Fibroblast of skin of back (primary cell): ENCODE measurements at regions not wholly inside any gene's neighbourhood (a gene's known extent, or its start where the extent isn't known, plus 50 kb on each side); places are given as distances from the start of the nearest gene placed in this dataset.
"Not testable (repeated sequence)": the region's sequence is repeated elsewhere in the genome, so short reads cannot be mapped to it uniquely, and the experiment has no call there.

Experiments used
- DNase-seq: peaks from one replicate; pipeline ENCODE4 v3.0.0-alpha.2; 2013

DNA sequence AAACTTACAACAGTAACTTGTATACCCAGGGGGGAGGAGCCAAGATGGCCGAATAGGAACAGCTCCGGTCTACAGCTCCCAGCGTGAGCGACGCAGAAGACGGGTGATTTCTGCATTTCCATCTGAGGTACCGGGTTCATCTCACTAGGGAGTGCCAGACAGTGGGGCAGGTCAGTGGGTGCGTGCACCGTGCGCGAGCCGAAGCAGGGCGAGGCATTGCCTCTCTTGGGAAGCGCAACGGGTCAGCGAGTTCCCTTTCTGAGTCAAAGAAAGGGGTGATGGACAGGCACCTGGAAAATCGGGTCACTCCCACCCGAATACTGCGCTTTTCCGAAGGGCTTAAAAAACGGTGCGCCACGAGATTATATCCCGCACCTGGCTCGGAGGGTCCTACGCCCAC, 278.8 kb downstream of the FAM47B start:
- DNase-seq: not testable (repeated sequence)

DNA sequence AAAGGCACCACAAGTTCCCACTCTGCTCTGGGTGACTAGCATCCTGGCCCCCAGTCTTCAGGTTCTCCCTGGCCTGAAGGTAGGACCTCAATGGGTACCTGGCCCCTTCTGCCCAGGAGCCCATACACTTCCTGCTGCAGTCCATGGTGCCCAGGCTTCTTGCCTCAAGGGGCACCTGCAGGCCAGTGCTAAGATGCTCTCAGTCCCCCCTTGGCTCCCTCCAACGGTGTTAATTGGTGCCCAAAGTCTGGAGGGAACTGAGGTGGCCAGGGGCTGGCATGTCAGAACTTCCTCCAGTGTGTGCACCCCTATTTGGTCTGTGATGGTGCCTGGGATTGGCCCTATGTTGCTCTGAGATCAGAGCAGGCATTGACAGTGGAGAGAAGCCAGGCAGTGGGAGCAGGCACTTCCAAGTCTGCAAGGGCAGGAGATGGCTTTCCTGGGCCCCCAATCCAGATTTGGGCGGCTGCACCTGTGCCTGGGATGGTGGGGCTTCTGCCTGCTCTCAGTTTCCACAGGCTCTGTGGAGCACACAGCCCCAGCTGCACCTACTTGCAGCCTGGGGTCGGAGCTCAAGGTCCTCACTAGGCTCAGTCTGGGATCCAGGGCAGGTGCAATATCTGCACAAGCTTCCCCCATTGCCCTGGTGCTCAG, 301.6 kb downstream of the FAM47B start:
- no peak for DNase-seq

DNA sequence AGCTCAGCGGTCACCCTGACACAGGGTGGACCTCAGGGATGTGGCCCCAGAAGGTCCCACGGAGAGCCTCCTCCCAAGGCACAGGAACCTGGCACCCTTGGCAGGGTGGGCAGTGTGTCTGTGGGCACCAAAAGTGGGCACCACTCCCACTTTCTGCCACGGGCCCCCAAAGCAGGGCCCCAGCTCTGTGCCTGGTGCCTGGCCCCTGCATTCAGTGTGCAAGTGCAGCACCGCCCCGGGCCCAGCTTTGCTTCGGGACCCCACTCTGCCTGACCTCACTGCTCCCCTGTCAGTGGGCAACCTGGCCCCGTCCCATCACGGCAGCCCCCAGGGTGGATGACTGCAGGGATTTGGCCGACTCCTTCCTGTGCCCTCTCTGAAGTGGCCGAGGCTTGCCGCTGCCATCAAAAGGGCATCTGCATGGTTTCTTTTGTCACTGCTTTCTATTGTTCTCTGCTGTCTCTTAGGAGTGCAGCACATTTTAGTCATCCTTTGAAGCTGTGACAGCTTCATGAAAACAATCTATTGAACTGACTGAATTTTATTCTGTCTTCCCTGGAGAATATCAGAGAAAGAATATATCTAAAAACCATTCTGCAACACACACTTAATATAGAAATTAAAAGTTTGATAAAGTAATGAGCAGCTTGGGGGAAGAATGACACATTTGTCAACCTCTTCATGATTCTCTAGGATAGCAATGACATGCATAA, 302.4 kb downstream of the FAM47B start:
- DNase-seq: no peak

DNA sequence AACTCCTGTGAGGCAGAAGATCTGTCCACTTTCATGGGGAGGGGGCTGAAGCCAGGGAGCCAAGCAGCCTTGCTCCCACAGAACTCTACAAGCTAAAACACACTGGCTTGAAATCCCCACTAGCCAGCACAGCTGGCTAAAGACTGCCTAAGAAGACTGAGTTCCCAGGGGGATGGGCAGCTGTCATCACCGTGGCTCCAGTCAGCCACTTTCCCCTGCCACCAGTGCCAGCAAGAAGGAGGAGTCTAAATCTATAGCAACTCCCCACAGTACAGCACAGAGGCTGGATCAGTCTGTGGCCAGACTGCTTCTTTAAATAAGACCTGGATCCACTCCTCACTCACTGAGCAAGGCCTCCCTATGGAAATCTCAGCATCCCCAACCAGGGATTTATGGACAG, 308.6 kb downstream of the FAM47B start:
- no peak for DNase-seq

DNA sequence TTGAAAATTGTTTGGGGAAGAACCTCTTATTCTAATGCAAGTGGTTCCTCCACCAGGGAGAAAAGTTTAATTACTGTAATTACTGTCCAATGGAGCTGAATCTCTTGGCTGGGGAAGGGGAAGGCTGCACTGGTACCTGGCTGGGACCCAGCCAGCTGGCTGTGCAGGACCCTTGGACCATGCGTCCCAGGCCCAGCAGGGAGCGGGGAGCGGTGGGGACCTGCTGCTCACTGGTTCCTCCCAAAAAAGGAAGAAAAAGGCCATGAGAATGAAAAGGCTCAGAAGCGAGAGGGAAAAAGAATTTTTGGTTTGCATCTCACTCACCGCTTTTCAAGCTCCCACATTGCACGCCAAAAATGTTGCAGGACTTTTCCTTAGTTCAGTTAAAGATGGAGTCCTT, 333.5 kb downstream of the FAM47B start:
- no peak for DNase-seq

DNA sequence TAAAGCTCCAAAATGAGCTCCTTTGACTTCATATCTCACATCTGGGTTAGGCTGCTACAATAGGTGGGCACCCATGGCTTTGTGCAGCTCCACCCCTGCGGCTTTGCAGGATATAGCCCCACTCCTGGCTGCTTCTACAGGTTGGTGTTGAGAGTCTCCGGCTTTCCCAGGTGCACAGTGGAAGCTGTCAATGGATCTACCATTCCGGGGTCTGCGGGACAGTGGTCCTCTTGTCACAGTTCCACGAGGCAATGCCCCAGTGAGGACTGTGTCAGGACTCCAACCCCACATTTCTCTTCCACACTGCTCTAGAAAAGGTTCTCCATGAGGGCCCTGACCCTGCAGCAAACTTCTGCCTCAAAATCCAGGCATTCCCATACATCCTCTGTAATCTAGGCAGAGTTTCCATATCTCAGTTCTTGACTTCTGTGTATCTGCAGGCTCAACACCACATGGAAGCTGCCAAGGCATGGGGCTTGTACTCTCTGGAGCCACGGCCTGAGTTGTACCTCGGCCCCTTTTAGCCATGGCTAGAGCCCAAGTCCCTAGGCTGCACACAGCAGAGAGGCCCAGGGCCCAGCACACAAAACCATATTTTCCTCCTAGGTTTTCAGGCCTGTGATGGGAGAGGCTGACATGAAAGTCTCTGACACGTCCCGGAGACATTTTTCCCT, 342.8 kb downstream of the FAM47B start:
- no peak for DNase-seq

DNA sequence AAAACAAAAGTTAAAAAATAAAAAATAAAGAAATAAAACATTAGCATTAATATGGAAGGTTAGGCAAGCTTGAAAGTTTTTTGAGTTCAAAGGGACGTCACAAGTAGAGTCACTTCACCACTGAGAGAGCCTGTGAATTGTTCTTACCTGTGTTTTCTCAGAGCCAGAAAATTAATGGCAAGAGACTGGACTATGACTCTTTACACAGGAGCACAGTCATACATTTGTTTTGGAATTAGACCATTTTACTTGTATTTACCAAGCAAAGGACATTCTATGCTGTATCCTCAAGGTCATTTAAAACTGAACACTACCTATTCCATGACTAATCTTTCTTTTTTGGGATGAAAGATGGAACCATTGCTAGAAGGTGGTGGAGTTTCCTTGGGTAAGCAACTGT, 346.1 kb downstream of the FAM47B start:
- DNase-seq: no peak

DNA sequence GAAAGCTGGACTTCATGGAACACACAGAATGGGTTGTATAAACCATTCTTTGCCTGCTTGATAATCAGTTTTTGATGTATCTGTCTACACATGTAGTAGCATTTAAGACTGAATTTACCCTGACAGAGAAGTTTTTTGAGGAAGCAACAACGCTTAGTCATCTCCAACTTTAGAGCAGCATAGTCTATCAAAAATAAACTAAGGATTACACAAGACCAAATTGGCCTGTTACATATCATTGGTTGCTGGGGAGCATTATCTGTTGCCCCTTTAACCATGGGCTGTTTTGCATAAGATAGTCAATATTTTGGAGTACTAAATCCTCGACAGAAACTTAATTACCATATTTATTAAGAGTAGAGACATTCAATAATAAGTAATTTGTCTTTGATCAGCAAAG, 347.4 kb downstream of the FAM47B start:
- DNase-seq: no peak

DNA sequence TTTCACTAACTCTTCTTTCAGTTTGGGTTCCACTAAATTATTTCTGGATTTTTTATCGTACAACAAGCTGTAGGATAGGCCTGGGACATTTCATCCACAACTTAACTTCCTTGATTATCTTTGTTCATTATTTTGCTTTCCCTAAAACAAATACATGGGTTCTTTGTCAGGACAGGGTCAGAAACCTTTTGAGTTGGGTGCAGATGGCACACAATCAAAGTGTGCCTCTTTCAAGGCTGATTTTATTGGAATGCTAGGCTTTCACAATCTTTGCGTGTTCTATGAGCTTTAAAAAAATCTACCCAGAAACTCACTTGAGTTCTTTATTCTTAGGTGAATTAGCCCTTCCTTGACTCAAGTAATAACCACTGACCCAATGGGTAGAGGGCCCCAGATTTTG, 348.4 kb downstream of the FAM47B start:
- no peak for DNase-seq

DNA sequence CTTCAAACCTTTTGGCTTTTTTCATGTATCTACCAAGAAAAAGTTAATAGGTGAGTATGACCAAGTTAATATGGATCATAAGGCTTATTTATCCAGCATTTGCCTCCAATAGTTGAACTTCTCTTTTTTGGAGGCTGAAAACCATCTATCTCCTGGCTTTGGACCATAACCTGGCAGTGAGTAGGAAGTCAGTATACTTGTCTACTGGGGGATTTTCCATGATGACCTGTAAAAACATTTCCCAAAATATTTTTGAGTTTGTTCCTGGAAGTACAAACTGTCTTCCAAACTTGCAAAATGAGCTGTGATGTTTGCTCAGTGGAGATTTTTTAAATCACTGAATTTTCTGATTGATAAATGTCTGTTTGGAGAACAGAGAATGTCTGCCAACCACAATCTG, 349.9 kb downstream of the FAM47B start:
- no peak for DNase-seq

DNA sequence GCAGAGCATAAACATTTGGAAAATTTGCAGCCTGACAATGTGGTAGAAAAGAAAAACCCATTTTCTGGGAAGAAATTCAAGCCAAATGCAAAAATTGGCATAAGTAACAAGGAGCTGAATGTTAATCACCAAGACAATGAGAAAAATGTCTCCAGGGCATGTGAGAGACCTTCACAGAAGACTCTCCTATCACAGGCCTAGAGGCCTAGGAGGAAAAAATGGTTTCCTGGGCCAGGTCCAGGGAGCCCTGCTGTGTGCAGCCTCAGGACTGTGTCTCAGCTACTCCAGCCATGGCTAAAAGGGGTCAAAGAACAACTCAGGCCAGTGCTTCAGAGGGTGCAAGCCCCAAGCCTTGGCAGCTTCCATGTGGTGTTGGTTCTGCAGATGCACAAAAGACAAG, 362.4 kb downstream of the FAM47B start:
- DNase-seq: not testable (repeated sequence)

DNA sequence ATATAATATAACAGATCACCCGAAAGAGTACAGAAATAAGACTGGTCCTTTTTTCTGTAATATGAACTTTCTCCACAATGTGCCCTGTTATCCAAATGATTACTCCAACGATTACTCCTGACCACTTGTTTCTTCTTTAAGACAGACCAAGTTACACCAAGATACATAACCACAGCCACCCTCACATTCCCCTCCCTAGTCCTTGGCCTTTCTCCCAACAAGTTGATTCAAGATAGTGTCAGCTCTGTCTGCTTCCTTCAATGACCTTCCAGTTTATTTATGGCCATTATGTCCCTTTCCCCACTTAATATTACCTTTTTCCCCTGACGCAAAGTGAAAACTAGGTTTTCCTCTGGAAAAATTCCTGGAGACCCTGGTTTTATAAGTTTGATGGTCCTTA, 397.2 kb downstream of the FAM47B start:
- no peak for DNase-seq

DNA sequence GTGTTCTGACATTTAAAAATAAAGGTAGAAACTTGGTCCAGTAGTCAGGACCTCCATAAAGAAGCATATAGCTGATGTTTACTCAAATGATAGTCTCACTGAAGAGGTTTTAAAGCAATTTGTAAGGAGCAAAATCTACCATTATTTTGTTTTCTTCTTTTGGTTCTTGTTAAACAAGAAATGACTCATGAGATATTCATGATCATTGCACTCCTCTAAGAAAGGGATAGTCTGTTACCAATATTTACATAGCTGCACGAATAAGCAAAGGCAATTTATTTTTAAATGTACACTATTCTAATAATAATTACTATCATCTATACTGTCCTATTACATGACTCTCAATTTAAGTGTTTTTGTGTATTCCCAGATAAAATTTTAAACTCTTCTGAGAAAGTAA, 397.9 kb downstream of the FAM47B start:
- no peak for DNase-seq

DNA sequence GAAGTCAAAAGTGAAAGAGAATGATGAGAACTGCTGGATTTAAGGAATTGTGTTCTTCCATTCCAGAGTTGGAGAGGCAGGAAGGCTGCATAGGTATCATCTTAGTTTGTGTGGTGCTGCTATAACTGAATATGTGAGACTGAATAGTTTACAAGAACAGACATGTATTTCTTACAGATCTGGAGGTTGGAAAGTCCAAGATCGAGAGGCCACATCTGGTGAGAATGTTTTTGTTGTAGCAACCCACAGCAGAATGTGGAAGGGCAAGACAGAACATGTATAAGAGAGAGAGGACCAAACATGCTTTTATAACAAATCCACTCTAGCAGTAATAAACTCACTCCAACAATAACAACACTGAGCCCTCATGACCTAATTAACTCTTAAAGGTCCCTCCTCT, 408.6 kb downstream of the FAM47B start:
- DNase-seq: no peak

DNA sequence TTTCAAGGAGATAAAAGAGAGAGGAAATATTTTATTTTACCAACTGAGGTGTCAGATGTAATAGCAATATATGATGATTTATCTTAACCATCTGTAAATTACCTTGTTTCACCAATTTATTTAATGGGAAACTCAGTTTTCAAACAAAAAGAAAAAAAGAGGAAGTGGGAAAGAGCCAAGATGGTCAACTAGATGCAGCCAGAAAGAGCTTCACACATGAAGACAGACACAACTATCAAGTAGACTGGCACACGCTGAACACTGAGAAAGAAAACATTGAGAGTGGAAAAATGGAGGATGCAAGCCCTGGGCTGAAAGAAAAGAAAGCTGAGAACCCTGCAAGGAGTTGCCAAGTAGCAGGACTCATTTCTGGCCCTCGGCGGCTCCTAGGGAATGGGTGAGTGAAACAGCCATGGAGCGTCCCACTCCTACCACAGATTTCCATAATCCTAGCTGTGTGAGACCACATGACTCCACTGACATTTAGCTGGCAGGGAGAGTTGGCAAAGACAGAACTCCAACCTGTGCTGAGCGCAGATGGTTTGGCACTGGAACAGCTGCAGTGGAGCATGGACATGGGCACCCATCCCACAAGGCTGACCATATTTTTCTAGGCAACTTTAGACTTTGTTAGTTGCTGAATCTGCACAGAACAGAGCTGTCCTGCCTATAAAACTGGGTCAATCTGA, 409.3 kb downstream of the FAM47B start:
- no peak for DNase-seq

DNA sequence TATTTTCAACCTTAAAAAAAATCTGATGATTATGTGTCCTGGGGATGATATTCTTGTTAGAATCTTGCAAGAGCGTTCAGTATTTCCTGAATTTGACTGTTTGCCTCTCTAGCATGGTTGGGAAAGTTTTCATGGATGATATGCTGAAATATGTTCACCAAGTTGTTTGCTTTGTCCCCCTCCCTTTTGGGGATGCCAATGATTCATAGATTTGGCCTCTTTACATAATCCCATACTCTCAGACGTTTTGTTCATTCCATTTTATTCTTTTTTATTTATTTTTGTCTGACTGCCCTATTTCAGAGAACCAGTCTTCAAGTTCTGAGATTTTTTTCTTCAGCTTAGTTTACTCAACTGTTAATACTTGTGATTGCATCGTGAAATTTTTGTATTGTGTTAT, 415.1 kb downstream of the FAM47B start:
- peak; percentile 70 for DNase-seq

DNA sequence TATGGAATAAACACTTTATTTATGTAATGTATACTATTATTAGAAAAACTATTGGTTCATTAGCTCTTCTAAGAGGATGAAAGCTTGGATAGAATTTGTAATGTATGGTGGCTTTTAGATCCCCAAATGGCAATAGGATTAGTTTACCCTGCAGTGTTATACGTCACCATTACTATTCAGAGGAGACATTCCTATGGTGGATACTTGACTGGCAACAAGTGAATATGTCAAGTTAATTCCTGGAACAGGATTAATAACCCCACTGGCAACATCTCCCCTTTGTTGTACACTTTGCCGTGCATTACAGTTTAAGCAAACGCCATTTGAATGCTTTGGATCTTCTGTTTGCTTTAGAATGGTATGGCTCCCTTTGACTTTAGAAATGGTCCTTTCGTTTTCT, 420.3 kb downstream of the FAM47B start:
- no peak for DNase-seq

DNA sequence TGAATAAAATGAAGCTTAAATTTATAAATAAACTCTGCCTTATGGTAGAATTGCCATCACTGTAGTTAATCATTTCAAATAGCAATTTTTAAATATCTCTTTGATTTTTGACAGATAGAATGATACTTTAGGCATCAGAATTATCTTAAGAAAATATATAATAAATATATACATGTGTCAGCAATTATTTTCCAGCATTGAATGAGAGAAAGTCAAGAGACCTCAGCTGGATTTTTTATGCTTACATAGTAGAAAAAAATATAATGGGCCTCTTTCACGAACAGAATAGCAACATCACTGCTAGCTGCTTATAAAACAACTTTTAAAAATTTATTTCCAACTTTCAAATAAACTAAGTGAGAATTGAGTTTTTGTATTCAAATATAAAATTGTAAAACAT, 424.0 kb upstream of the MAGEB16 start:
- DNase-seq: no peak

DNA sequence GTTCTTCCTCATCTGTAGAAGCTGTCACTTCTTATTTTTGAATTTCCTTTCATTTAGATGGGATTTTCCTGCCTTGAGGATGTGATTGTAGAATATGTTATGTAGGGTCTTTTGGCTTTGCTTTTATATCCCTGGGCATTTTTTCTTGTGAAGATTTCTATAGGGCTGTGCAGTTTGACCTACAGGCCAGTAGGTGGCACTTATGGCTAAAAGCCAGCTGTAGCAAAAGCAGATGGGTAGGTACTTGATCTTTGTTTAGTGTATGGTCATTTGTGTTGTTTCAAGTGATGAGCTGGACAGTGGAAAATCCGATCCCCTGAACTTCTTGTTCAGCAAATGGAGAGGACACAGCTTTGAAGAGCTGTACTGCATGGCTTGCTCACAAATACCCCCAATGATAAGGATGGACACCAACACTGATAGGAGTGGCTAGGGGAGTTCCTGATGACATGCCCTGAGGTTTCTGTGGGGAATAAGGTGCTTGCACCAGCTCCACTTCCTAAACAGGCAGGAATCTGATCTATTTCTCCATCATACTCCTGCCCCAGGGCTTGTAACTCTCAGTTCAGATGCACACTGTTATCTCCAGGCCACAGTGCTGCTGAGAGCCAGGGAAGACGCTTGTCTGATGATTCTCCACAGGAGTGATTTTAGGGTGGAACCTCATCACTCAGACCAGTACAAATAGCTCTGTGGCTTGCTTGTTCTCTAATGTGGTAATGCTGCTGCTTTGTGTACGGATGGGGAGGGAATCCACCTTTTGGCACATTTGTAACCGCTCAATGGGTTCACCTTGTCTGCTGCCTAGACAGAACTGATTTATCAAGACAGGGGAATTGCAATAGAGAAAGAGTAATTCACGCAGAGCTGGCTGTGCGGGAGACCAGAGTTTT, 417.1 kb upstream of the MAGEB16 start:
- peak; percentile 17 for DNase-seq

DNA sequence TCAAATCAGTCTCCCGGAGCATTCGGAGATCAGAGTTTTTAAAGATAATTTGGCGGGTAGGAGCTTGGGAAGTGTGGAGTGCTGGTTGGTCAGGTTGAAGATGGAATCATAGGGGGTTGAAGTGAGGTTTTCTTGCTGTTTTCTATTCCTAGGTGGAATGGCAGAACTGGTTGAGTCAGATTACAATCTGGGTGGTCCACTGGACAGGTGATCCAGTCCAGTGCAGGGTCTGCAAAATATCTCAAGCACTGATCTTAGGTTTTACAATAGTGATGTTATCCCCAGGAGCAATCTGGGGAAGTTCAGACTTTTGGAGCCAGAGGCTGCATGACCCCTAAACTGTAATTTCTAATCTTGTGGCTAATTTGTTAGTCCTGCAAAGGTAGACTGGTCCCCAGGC, 416.4 kb upstream of the MAGEB16 start:
- not testable (repeated sequence) for DNase-seq

DNA sequence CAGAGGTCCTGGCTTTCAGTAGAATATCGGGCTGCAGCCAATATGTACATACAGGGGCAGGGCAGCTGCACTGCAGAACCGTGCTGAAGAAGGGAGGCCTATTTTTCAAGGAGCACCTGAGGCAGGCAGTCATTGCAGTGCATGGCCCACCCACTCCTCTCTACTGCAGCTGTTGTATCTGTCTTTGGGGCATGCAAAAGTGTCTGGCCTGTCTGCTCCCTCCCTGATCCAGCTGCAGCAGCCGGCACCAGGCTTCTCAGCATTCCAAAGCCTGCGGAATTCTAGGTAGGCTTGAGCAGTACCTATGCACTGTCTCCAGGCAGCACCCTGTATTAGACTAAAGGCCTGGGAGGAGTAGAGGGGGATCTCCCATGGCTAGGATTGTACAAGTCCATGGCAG, 415.2 kb upstream of the MAGEB16 start:
- DNase-seq: no peak

DNA sequence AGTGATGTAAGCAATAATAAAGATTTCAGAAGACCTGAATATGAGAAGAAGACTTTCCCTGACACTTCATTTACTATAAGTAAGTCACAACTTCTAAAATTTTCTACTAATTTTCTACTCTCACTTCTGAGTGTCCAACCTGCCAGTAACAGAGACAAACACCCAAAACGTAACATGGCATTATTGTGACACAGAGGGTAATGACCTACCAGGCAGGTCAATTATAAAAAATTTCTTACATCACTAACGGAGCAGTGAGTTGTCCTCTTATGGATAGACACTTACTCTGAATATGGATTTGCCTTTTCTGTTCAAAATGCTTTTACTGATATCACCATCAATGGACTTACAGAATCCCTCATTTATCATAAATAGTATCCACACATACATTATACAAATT, 405.9 kb upstream of the MAGEB16 start:
- DNase-seq: no peak
